ENCODE measurements at regions not wholly inside any gene's neighbourhood (a gene's known extent, or its start where the extent isn't known, plus 50 kb on each side); places are given as distances from the start of the nearest gene placed in this dataset.

- TF ChIP-seq POLR2A (IDR thresholded peaks at IDR 0.05) (no peak), CTCF (IDR thresholded peaks at IDR 0.05) (no peak)
These were observed 274.3 kb downstream of the HTR1A start for GRCh38 chr5:63687854-63688516.

Data from Peyer's patch (tissue), 4 donors.